GM12891 (cell line): ENCODE measurements at regions not wholly inside any gene's neighbourhood (a gene's known extent, or its start where the extent isn't known, plus 50 kb on each side); places are given as distances from the start of the nearest gene placed in this dataset.

Source experiments
- PAX5 ChIP-seq: IDR thresholded peaks from 2 replicates; pipeline ENCODE4 v1.6.1; 2011; ENCODE audit warnings: low read length, moderate library complexity, mild to moderate bottlenecking; ENCODE audit not compliant: insufficient read depth, severe bottlenecking
- POLR2A ChIP-seq: IDR thresholded peaks from 2 replicates; pipeline ENCODE4 v1.6.1; 2011; ENCODE audit warnings: low read depth, low read length, control low read depth
- POLR2AphosphoS5 ChIP-seq: IDR thresholded peaks from 2 replicates; pipeline ENCODE4 v1.6.1; 2011; ENCODE audit warnings: low read depth, low read length, control low read depth
- TAF1 ChIP-seq: IDR thresholded peaks from 2 replicates; pipeline ENCODE4 v1.6.1; 2011; ENCODE audit warnings: low read depth, low read length, control low read depth

- no peak for TF ChIP-seq POLR2A
- no peak for TF ChIP-seq POLR2AphosphoS5
- no peak for TF ChIP-seq TAF1
- TF ChIP-seq PAX5, result no peak
These were observed 50.5 kb upstream of the FAM47C start for GRCh38 chrX:36957425-36958328.
